K562 (cell line): ENCODE measurements at regions not wholly inside any gene's neighbourhood (a gene's known extent, or its start where the extent isn't known, plus 50 kb on each side); places are given as distances from the start of the nearest gene placed in this dataset.

Experiments used
- ATAC-seq: fragments of 200-7000 bp; cut with Tn5 transposase; 3 replicates; pipeline ENCODE4 v1.9.1; 2020; ENCODE audit warnings: moderate library complexity
- BruUV-seq: library from RNA; stranded (reverse); fragments of 400-500 nt; replicated peaks from 2 replicates; lab custom pipeline; 2021; lab: Mats Ljungman, UMichigan
- CTCF ChIA-PET: fragments of 300-600 bp; formaldehyde crosslinking; extraction: SDS; loops from one replicate; lab custom pipeline; 2021; ENCODE audit warnings: low intra/inter-chr PET ratio; lab: Yijun Ruan, JAX
- POLR2A ChIA-PET: fragments of 300-600, 350-650 bp; sonication (Branson Sonifier 250); formaldehyde crosslinking; extraction: SDS; loops from one replicate; lab custom pipeline; 2021; ENCODE audit warnings: antibody characterized with exemption, inconsistent platforms; lab: Yijun Ruan, JAX
- DNase-seq, 4 experiments: peaks; one replicate each; pipeline versions ENCODE4 v3.0.0 to v3.0.0-alpha.2; 2011 to 2018; ENCODE audit warnings: low spot score in 3 of 4, mixed read lengths in 3 of 4; ENCODE audit errors: extremely low read depth in 1 of 4
- FAIRE-seq: peaks from 2 replicates; lab custom pipeline; 2011; peaks lifted over from hg19 to GRCh38; lab: Jason Lieb, UNC
- H2AFZ ChIP-seq: 2 replicates; pipeline ENCODE4 v1.6.0; 2011; ENCODE audit warnings: low read depth, low read length, control low read depth, inconsistent platforms
- H3K27ac ChIP-seq: fragments of 200-600 bp; 3 replicates; pipeline ENCODE4 v1.8.0; 2011; ENCODE audit warnings: low read depth, mild to moderate bottlenecking, control low read depth, inconsistent platforms, low read length, moderate library complexity, mixed read lengths; ENCODE audit errors: extremely low read depth
- H3K27me3 ChIP-seq, 2 experiments: fragments of 300-600 bp in 1 of 2; 2 replicates in 1 of 2; 3 replicates in 1 of 2; pipeline versions ENCODE4 v1.6.0 to v1.8.0; 2011; ENCODE audit warnings: inconsistent platforms in 2 of 2, low read length in 2 of 2, mild to moderate bottlenecking in 1 of 2, mixed read lengths in 1 of 2, moderate library complexity in 1 of 2; ENCODE audit not compliant: control insufficient read depth in 2 of 2, insufficient read depth in 2 of 2
- H3K36me3 ChIP-seq: fragments of 300-600 bp; 3 replicates; pipeline ENCODE4 v1.8.0; 2011; ENCODE audit warnings: mild to moderate bottlenecking, low read length, inconsistent platforms; ENCODE audit not compliant: control insufficient read depth, insufficient read depth
- H3K4me1 ChIP-seq, 2 experiments: fragments of 200-600 bp in 1 of 2; replicated peaks in 1 of 2; 2 replicates in 1 of 2; 3 replicates in 1 of 2; pipeline versions ENCODE4 v1.5.1 to v1.8.0; 2011; ENCODE audit warnings: inconsistent platforms in 2 of 2, low read length in 2 of 2, mild to moderate bottlenecking in 1 of 2, mixed read lengths in 1 of 2, moderate library complexity in 1 of 2; ENCODE audit not compliant: control insufficient read depth in 2 of 2, insufficient read depth in 2 of 2
- H3K4me2 ChIP-seq: 2 replicates; pipeline ENCODE4 v1.6.1; 2011; ENCODE audit warnings: low read length, control low read depth, inconsistent platforms, mixed read lengths; ENCODE audit not compliant: insufficient read depth
- H3K4me3 ChIP-seq: fragments of 200-600 bp; sonication (generic), shearing (Covaris generic); 2 replicates; pipeline ENCODE4 v1.5.1; 2016; ENCODE audit warnings: control low read depth, inconsistent platforms
- H3K79me2 ChIP-seq: fragments of 200-600 bp; 3 replicates; pipeline ENCODE4 v1.8.0; 2011; ENCODE audit warnings: low read length, inconsistent platforms; ENCODE audit not compliant: control insufficient read depth, insufficient read depth
- H3K9ac ChIP-seq, 2 experiments: 2 replicates each; pipeline versions ENCODE4 v1.6.0 to v1.6.1; 2011; ENCODE audit warnings: low read depth in 2 of 2, low read length in 2 of 2, control low read depth in 1 of 2, inconsistent platforms in 1 of 2, mild to moderate bottlenecking in 1 of 2, mixed read lengths in 1 of 2; ENCODE audit not compliant: insufficient read depth in 1 of 2
- H3K9me1 ChIP-seq: one replicate; pipeline ENCODE4 v1.6.0; 2011; ENCODE audit warnings: inconsistent platforms, mild to moderate bottlenecking, low read length, moderate library complexity; ENCODE audit not compliant: control insufficient read depth, insufficient read depth
- H3K9me3 ChIP-seq: replicated peaks from 2 replicates; pipeline ENCODE4 v1.5.1; 2011; ENCODE audit warnings: low read depth, low read length, inconsistent platforms; ENCODE audit not compliant: control insufficient read depth, insufficient read depth
- H4K20me1 ChIP-seq: replicated peaks from 2 replicates; pipeline ENCODE4 v1.6.1; 2011; ENCODE audit warnings: low read length, inconsistent platforms, mixed read lengths; ENCODE audit not compliant: control insufficient read depth, insufficient read depth
- ASH1L ChIP-seq: fragments of 450-650 bp; IDR thresholded peaks from 2 replicates; pipeline ENCODE4 v1.6.1; 2018; ENCODE audit warnings: borderline replicate concordance, mild to moderate bottlenecking, low read depth; ENCODE audit not compliant: partially characterized antibody
- ATF4 ChIP-seq: fragments of 450-650 bp; formaldehyde crosslinking; IDR thresholded peaks from 2 replicates; pipeline ENCODE4 v1.4.0; 2022; ENCODE audit warnings: mild to moderate bottlenecking, moderate library complexity
- C11orf30 ChIP-seq: fragments of 450-650 bp; IDR thresholded peaks from 2 replicates; pipeline ENCODE4 v1.6.1; 2016; ENCODE audit warnings: low read depth, mild to moderate bottlenecking
- EP300 ChIP-seq: IDR thresholded peaks from 2 replicates; pipeline ENCODE4 v1.6.1; 2012; ENCODE audit warnings: low read length, improper control_type of control experiment
- GTF3C2 ChIP-seq: IDR thresholded peaks from 3 replicates; pipeline ENCODE4 v1.6.1; 2011; ENCODE audit warnings: borderline replicate concordance, mild to moderate bottlenecking, moderate library complexity; ENCODE audit not compliant: insufficient read length; ENCODE audit errors: extremely low read depth
- MAFF ChIP-seq: IDR thresholded peaks from 2 replicates; pipeline ENCODE4 v1.6.1; 2012; ENCODE audit warnings: low read length, improper control_type of control experiment
- MAFG ChIP-seq: fragments of 450-650 bp; conservative IDR thresholded peaks from 2 replicates; pipeline ENCODE4 v1.6.1; 2016; ENCODE audit warnings: missing genetic modification characterization, missing compliant biosample characterization
- MAFK ChIP-seq: IDR thresholded peaks from 2 replicates; pipeline ENCODE4 v1.6.1; 2011; ENCODE audit warnings: low read length, improper control_type of control experiment
- MYC ChIP-seq, 2 experiments: fragments of 250-450 bp in 1 of 2; sonication (Bioruptor Pico) in 1 of 2; IDR thresholded peaks; 2 replicates each; pipeline versions ENCODE4 v1.5.1 to v1.6.1; 2012 to 2021; ENCODE audit warnings: low read depth in 2 of 2, borderline replicate concordance in 1 of 2, improper control_type of control experiment in 1 of 2, low read length in 1 of 2, mild to moderate bottlenecking in 1 of 2, moderate library complexity in 1 of 2
- NFE2 ChIP-seq: IDR thresholded peaks from 2 replicates; pipeline ENCODE4 v1.6.1; 2014; ENCODE audit warnings: antibody characterized with exemption, low read depth
- TAF7 ChIP-seq: fragments of 450-650 bp; IDR thresholded peaks from 2 replicates; pipeline ENCODE4 v1.6.1; 2016; ENCODE audit warnings: missing genetic modification characterization, missing compliant biosample characterization
- ZBTB7A ChIP-seq: IDR thresholded peaks from 2 replicates; pipeline ENCODE4 v1.6.1; 2011; ENCODE audit warnings: low read depth, mild to moderate bottlenecking, low read length, moderate library complexity, borderline replicate concordance; ENCODE audit not compliant: control insufficient read depth
- ZNF23 ChIP-seq: fragments of 250-450 bp; sonication (Bioruptor Pico); IDR thresholded peaks from 2 replicates; pipeline ENCODE4 v1.4.0; 2020; ENCODE audit warnings: mild to moderate bottlenecking
- ZNF316 ChIP-seq: fragments of 450-650 bp; IDR thresholded peaks from 2 replicates; pipeline ENCODE4 v1.6.1; 2016
- ZNF766 ChIP-seq: fragments of 200-800 bp; sonication (Bioruptor generic); conservative IDR thresholded peaks from 2 replicates; pipeline ENCODE4 v1.6.1; 2016; ENCODE audit warnings: missing genetic modification characterization, missing compliant biosample characterization
- WGBS: fragments of 100-300 bp; shearing (Covaris generic); methylation state at CpG from one replicate; pipeline ENCODE4 v1.1.6; 2016; ENCODE audit warnings: low coverage, mixed read lengths; ENCODE audit not compliant: insufficient coverage; ENCODE audit errors: missing lambda C conversion rate; 5-methylcytosine and 5-hydroxymethylcytosine counted together
- in situ Hi-C: fragments of 300-500 bp; cut with MboI; formaldehyde crosslinking; loops from 4 replicates; pipeline ENCODE4 v1.15.0; 2018; ENCODE audit warnings: inconsistent platforms, mixed read lengths
- intact Hi-C: fragments of 100-400 bp; cut with micrococcal nuclease; formaldehyde crosslinking; loops from 2 replicates; pipeline ENCODE4 v1.14.2; 2022
- TF ChIP-seq, protein P1 (sequence below): fragments of 450-650 bp; formaldehyde crosslinking; IDR thresholded peaks from 2 replicates; pipeline ENCODE4 v1.4.0; 2020; ENCODE audit warnings: mild to moderate bottlenecking, mixed read lengths

DNA sequence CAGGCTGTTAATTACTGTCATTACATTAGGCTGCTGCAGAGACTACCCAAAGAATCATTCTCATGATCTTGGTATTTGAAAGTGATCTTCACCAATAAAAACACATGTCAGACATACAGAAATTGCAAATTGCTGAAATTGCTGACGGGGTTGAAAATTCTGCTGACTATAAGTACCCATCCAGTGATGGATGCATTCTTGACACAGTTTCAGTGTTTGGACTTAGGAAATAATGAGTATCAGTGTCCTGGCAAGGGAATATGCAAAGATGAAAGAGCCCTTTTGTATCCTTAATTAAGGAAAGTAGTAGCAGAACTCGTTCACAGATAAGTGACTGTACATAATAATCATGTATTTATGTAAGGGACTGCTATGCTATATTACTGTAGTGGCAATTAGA is 221.1 kb upstream of the ATP5MC3 start:
- ChIA-PET POLR2A (interaction anchor here (0.7 to 1.1 kb wide), 2 partner anchors 32 to 367 kb away, joined by 3 read pairs; no protein-coding TSS in a partner anchor), CTCF (no interaction called here)
- no peak for ATAC-seq
- in situ Hi-C loops = no loop called here
- Histone ChIP-seq H3K9ac (no peak overlapping the region), H3K4me3 (no peak overlapping the region), H3K27ac (no peak overlapping the region), H4K20me1 (no peaks in the 10 kb centered on the region), H3K4me1 (no peaks in the 10 kb centered on the region), H3K9me3 (no peaks in the 10 kb centered on the region), H3K36me3 (no peaks in the 10 kb centered on the region), H2AFZ (no peak overlapping the region), H3K9me1 (no peaks in the 10 kb centered on the region), H3K79me2 (no peaks in the 10 kb centered on the region), H3K4me2 (no peak overlapping the region), H3K27me3 (no peaks in the 10 kb centered on the region; a peak in 1 of 5 replicates)
- WGBS = 2% methylated on average over 2 of the region's 2 CpGs
- no peak for FAIRE-seq
- TF ChIP-seq TAF7 (tag) = no peak
- no peak for TF ChIP-seq ZNF766 (CRISPR knock-in tag)
- TF ChIP-seq MAFK = peak; percentile 84
- TF ChIP-seq MAFF = peak; percentile 80
- TF ChIP-seq ZBTB7A = no peak
- TF ChIP-seq MAFG (tag) = peak; percentile 79
- no peak for TF ChIP-seq EP300
- no peak for TF ChIP-seq GTF3C2
- peak; percentile 89 for TF ChIP-seq ZNF316
- TF ChIP-seq, protein P1, sequence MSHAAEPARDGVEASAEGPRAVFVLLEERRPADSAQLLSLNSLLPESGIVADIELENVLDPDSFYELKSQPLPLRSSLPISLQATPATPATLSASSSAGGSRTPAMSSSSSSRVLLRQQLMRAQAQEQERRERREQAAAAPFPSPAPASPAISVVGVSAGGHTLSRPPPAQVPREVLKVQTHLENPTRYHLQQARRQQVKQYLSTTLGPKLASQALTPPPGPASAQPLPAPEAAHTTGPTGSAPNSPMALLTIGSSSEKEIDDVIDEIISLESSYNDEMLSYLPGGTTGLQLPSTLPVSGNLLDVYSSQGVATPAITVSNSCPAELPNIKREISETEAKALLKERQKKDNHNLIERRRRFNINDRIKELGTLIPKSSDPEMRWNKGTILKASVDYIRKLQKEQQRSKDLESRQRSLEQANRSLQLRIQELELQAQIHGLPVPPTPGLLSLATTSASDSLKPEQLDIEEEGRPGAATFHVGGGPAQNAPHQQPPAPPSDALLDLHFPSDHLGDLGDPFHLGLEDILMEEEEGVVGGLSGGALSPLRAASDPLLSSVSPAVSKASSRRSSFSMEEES (CRISPR knock-in tag) = no peak
- no peak for TF ChIP-seq ZNF23 (CRISPR knock-in tag)
- no peak for TF ChIP-seq ATF4
- no peak for TF ChIP-seq MYC (IDR thresholded peaks at IDR 0.05; ENCODE audit: low read depth, low read length)
- no peak for TF ChIP-seq MYC (CRISPR knock-in tag; IDR thresholded peaks at IDR 0.05; ENCODE audit: borderline replicate concordance, low read depth)
- TF ChIP-seq C11orf30 = peak; percentile 74
- no peak for TF ChIP-seq NFE2
- no peak for TF ChIP-seq ASH1L
- intact Hi-C loops = no loop called here
- DNase-seq = no peak
- BruUV-seq = no TSS peak
